BJ (cell line): ENCODE measurements at regions not wholly inside any gene's neighbourhood (a gene's known extent, or its start where the extent isn't known, plus 50 kb on each side); places are given as distances from the start of the nearest gene placed in this dataset.

Experiments used
- CTCF ChIA-PET: fragments of 350-600 bp; formaldehyde crosslinking; extraction: SDS; loops from one replicate; lab custom pipeline; 2021; ENCODE audit warnings: antibody characterized with exemption, inconsistent platforms; lab: Yijun Ruan, JAX
- POLR2A ChIA-PET: fragments of 300-600 bp; sonication (Branson Sonifier 250); formaldehyde crosslinking; extraction: SDS; loops from one replicate; lab custom pipeline; 2021; ENCODE audit warnings: antibody characterized with exemption; lab: Charles Lee
- DNase-seq: peaks from one replicate; pipeline ENCODE4 v3.0.0-alpha.2; 2011; ENCODE audit warnings: low read depth
- H3K27me3 ChIP-seq: 2 replicates; pipeline ENCODE4 v1.6.0; 2011; ENCODE audit warnings: low read length; ENCODE audit not compliant: control insufficient read depth, insufficient read depth
- H3K36me3 ChIP-seq: 2 replicates; pipeline ENCODE4 v1.5.1; 2011; ENCODE audit warnings: low read length; ENCODE audit not compliant: control insufficient read depth, insufficient read depth
- H3K4me3 ChIP-seq: 2 replicates; pipeline ENCODE4 v1.5.1; 2011; ENCODE audit warnings: low read depth, mild to moderate bottlenecking, control low read depth, low read length
- TF ChIP-seq, protein P1 (sequence below): IDR thresholded peaks from 2 replicates; pipeline ENCODE4 v1.5.1; 2011; ENCODE audit warnings: low read depth, mild to moderate bottlenecking, control low read depth, inconsistent platforms, low read length, moderate library complexity; ENCODE audit not compliant: insufficient read depth

DNA sequence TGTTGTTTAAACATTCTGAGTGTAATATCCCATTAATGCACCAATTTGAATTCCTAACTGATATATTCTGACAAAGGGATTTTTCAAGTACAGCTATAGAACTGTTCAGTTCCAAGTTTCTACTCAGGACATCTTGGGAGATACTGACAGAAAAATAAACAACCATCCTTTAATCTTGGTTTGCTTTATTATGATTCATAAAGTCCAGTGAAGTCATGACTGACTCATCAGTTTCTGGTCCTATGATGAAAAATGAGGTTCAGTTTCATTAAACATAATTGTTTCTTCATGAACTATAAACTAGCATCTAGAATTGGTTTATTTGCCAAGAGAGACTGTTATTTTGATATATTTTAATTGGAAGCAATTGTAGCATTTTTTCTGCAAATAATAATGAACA is 896.2 kb downstream of the CCDC85A start:
- Histone ChIP-seq H3K4me3 (no peak overlapping the region), H3K36me3 (no peaks in the 10 kb centered on the region), H3K27me3 (no peaks in the 10 kb centered on the region)
- POLR2A ChIA-PET = no interaction called here
- DNase-seq = no peak
- TF ChIP-seq, protein P1, sequence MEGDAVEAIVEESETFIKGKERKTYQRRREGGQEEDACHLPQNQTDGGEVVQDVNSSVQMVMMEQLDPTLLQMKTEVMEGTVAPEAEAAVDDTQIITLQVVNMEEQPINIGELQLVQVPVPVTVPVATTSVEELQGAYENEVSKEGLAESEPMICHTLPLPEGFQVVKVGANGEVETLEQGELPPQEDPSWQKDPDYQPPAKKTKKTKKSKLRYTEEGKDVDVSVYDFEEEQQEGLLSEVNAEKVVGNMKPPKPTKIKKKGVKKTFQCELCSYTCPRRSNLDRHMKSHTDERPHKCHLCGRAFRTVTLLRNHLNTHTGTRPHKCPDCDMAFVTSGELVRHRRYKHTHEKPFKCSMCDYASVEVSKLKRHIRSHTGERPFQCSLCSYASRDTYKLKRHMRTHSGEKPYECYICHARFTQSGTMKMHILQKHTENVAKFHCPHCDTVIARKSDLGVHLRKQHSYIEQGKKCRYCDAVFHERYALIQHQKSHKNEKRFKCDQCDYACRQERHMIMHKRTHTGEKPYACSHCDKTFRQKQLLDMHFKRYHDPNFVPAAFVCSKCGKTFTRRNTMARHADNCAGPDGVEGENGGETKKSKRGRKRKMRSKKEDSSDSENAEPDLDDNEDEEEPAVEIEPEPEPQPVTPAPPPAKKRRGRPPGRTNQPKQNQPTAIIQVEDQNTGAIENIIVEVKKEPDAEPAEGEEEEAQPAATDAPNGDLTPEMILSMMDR = no peak
- CTCF ChIA-PET = no interaction called here

DNA sequence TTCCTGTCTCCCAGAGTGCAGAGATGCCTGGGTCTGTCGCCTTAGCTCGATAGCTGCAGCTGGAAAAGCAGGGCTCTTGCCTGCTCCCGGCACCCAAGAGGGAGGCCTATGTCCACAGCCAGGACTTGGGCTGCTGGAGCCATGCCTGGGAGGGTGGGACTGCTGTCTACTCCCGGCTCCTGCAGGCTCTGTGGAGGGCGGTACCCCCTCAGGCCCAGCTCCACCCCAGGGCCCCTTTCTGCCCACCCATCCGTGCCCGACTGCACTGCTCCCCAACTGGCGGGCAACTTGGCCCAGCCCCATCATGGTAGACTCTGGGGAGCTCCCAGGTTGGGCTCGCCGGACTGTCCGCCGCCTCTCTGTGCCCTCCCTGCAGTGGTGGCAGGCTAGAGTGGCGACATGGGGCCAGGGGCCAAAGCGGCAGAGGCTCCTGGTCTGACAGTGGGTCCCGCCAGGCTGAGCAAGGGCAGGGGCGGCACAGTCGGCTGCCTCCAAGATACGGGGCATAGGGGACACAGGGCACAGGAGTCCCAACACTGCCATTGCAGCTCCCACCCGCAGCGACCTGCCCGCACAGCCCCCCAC is 901.0 kb downstream of the CCDC85A start:
- TF ChIP-seq, protein P1 = no peak
- ChIA-PET CTCF (no interaction called here), POLR2A (no interaction called here)
- Histone ChIP-seq H3K27me3 (no peaks in the 10 kb centered on the region), H3K36me3 (no peaks in the 10 kb centered on the region), H3K4me3 (no peak overlapping the region)
- DNase-seq = no peak

DNA sequence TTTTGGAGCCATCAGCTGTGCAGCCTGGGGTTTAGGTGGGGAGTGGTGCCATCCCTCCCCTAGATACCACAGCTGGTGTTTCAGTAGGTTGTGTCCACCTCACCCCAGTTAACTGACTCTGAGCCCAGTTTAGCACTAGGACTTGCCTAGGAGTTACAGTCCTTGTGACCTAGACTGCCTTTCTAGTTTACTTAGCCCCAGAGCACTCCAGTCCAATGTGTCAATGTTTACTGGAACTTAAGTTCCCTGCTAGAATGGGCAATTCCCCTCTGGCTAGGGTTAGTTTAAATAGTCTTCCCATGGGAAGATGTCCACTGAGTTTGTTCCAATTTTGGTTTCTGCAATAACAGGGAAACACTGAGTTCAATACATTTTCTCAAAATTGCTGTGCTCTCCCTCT is 909.2 kb downstream of the CCDC85A start:
- DNase-seq = no peak
- H3K36me3 ChIP-seq = no peaks in the 10 kb centered on the region
- no peaks in the 10 kb centered on the region for H3K27me3 ChIP-seq
- H3K4me3 ChIP-seq = no peak overlapping the region
- POLR2A ChIA-PET = no interaction called here
- TF ChIP-seq, protein P1 = no peak
- CTCF ChIA-PET = no interaction called here

DNA sequence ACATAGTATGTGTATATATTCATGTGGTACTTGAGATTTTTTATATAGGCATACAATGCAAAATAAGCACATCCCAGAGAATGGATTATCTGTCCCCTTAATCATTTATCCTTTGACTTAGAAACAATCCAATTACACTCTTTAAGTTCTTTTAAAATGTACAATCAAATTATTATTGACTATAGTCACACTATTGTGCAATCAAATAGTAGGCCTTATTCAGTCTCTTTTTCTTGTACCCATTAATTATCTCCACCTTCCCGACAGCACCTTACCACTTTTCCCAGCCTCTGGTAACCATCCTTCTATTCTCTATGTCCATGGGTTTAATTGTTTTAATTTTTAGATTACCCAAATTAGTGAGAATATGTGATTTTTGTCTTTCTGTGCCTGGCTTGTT is 914.1 kb downstream of the CCDC85A start:
- Histone ChIP-seq H3K4me3 (no peak overlapping the region), H3K36me3 (no peaks in the 10 kb centered on the region), H3K27me3 (no peaks in the 10 kb centered on the region)
- TF ChIP-seq, protein P1 = no peak
- ChIA-PET CTCF (no interaction called here), POLR2A (no interaction called here)
- no peak for DNase-seq

DNA sequence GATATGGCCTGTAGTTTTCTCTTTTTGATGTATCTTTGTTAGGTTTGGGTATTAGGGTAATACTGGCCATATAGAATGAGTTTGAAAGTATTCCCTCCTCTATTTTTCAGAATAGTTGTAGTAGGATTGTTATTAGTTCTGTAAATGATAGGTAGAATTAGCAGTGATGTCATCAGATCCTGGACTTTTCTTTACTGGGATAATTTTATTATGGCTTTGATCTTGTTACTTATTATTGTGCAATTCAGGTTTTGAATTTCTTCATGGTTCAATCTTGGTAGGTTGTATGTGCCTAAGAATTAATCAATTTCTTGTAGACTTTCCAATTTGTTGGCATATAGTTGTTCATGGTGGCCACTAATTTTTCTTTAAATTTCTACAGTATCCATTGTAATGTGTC is 916.6 kb downstream of the CCDC85A start:
- TF ChIP-seq, protein P1 = no peak
- Histone ChIP-seq H3K36me3 (no peaks in the 10 kb centered on the region), H3K4me3 (no peak overlapping the region), H3K27me3 (no peaks in the 10 kb centered on the region)
- DNase-seq = no peak
- POLR2A ChIA-PET = no interaction called here
- CTCF ChIA-PET = no interaction called here
